ENCODE measurements at regions not wholly inside any gene's neighbourhood (a gene's known extent, or its start where the extent isn't known, plus 50 kb on each side); places are given as distances from the start of the nearest gene placed in this dataset.

GRCh38 chr3:79906106-79906505, 138.3 kb upstream of the ROBO1 start:
- no peak for DNase-seq

- DNase-seq: no peak
These were observed 134.4 kb upstream of the ROBO1 start for GRCh38 chr3:79902151-79902550.

- DNase-seq: no peak
These were observed 131.1 kb upstream of the ROBO1 start for GRCh38 chr3:79898907-79899306.

GRCh38 chr3:79896086-79896485, 128.3 kb upstream of the ROBO1 start:
- no peak for DNase-seq

GRCh38 chr3:79887213-79887612, 119.4 kb upstream of the ROBO1 start:
- no peak for DNase-seq

GRCh38 chr3:79886204-79886603, 118.4 kb upstream of the ROBO1 start:
- DNase-seq: no peak

- DNase-seq: no peak
These were observed 117.6 kb upstream of the ROBO1 start for GRCh38 chr3:79885407-79885806.

- no peak for DNase-seq
These were observed 116.6 kb upstream of the ROBO1 start for GRCh38 chr3:79884354-79884753.

- DNase-seq: no peak
These were observed 113.6 kb upstream of the ROBO1 start for GRCh38 chr3:79881431-79881830.

- DNase-seq: no peak
These were observed 110.9 kb upstream of the ROBO1 start for GRCh38 chr3:79878708-79879107.

- no peak for DNase-seq
These were observed 106.8 kb upstream of the ROBO1 start for GRCh38 chr3:79874646-79875045.

GRCh38 chr3:79872483-79872882, 104.7 kb upstream of the ROBO1 start:
- no peak for DNase-seq

- DNase-seq: no peak
These were observed 103.9 kb upstream of the ROBO1 start for GRCh38 chr3:79871656-79872055.

- no peak for DNase-seq
These were observed 102.5 kb upstream of the ROBO1 start for GRCh38 chr3:79870313-79870620.

- no peak for DNase-seq
These were observed 101.9 kb upstream of the ROBO1 start for GRCh38 chr3:79869461-79870312.

- no peak for DNase-seq
These were observed 98.4 kb upstream of the ROBO1 start for GRCh38 chr3:79866162-79866561.

GRCh38 chr3:79864077-79864476, 96.3 kb upstream of the ROBO1 start:
- DNase-seq: no peak

- DNase-seq: no peak
These were observed 81.1 kb upstream of the ROBO1 start for GRCh38 chr3:79848876-79849275.

- DNase-seq: no peak
These were observed 80.1 kb upstream of the ROBO1 start for GRCh38 chr3:79847928-79848327.

GRCh38 chr3:79846148-79846933, 78.5 kb upstream of the ROBO1 start:
- DNase-seq: no peak

GRCh38 chr3:79845546-79845945, 77.7 kb upstream of the ROBO1 start:
- no peak for DNase-seq

- no peak for DNase-seq
These were observed 76.4 kb upstream of the ROBO1 start for GRCh38 chr3:79844176-79844575.

GRCh38 chr3:79843180-79843579, 75.4 kb upstream of the ROBO1 start:
- no peak for DNase-seq

GRCh38 chr3:79835701-79836100, 67.9 kb upstream of the ROBO1 start:
- no peak for DNase-seq

- DNase-seq: no peak
These were observed 56.4 kb upstream of the ROBO1 start for GRCh38 chr3:79824166-79824565.
